Smooth muscle cell (in vitro differentiated cells): ENCODE measurements at regions not wholly inside any gene's neighbourhood (a gene's known extent, or its start where the extent isn't known, plus 50 kb on each side); places are given as distances from the start of the nearest gene placed in this dataset.

ENCODE experiments used
- DNase-seq: peaks from one replicate; lab custom pipeline; 2025; ENCODE audit not compliant: unreplicated experiment; lab: John Stamatoyannopoulos, UW
- H2AFZ ChIP-seq: fragments of 200-600 bp; sonication (generic); 2 replicates; pipeline ENCODE4 v1.6.0; 2016; ENCODE audit warnings: antibody characterized with exemption, low read depth, mild to moderate bottlenecking
- H3F3A ChIP-seq: fragments of 200-600 bp; sonication (generic); 2 replicates; pipeline ENCODE4 v1.6.0; 2017; ENCODE audit warnings: antibody characterized with exemption, low read depth
- H3K27ac ChIP-seq: fragments of 200-600 bp; sonication (generic); 2 replicates; pipeline ENCODE4 v1.5.1; 2016; ENCODE audit warnings: low read depth, mild to moderate bottlenecking
- H3K27me3 ChIP-seq: fragments of 200-600 bp; sonication (generic); 2 replicates; pipeline ENCODE4 v1.6.1; 2016; ENCODE audit warnings: low read depth, mild to moderate bottlenecking
- H3K36me3 ChIP-seq: fragments of 200-600 bp; sonication (generic); 2 replicates; pipeline ENCODE4 v1.5.1; 2016; ENCODE audit warnings: low read depth
- H3K4me1 ChIP-seq: fragments of 200-600 bp; sonication (generic); 2 replicates; pipeline ENCODE4 v1.5.1; 2016; ENCODE audit warnings: low read depth
- H3K4me2 ChIP-seq: fragments of 200-600 bp; sonication (generic); 2 replicates; pipeline ENCODE4 v1.6.0; 2016; ENCODE audit warnings: mild to moderate bottlenecking
- H3K4me3 ChIP-seq: fragments of 200-600 bp; sonication (generic); 2 replicates; pipeline ENCODE4 v1.5.1; 2016; ENCODE audit warnings: mild to moderate bottlenecking
- H3K79me2 ChIP-seq: fragments of 200-600 bp; sonication (generic); 2 replicates; pipeline ENCODE4 v1.6.0; 2016; ENCODE audit warnings: low read depth, mild to moderate bottlenecking
- H3K9ac ChIP-seq: fragments of 200-600 bp; sonication (generic); 2 replicates; pipeline ENCODE4 v1.6.0; 2016; ENCODE audit warnings: low read depth
- H3K9me3 ChIP-seq: fragments of 200-600 bp; sonication (generic); replicated peaks from 2 replicates; pipeline ENCODE4 v1.5.1; 2016; ENCODE audit warnings: low read depth
- H4K20me1 ChIP-seq: fragments of 200-600 bp; sonication (generic); 2 replicates; pipeline ENCODE4 v1.6.0; 2016; ENCODE audit warnings: low read depth
- WGBS: methylation state at CpG from one replicate; pipeline ENCODE4 v1.1.7; 2016; ENCODE audit warnings: low lambda C conversion rate; 5-methylcytosine and 5-hydroxymethylcytosine counted together
- TF ChIP-seq, protein P1 (sequence below): fragments of 200-600 bp; sonication (generic); IDR thresholded peaks from 2 replicates; pipeline ENCODE4 v1.5.1; 2017; ENCODE audit warnings: borderline replicate concordance, mild to moderate bottlenecking, antibody characterized with exemption; ENCODE audit not compliant: insufficient read depth, poor library complexity, severe bottlenecking

DNA sequence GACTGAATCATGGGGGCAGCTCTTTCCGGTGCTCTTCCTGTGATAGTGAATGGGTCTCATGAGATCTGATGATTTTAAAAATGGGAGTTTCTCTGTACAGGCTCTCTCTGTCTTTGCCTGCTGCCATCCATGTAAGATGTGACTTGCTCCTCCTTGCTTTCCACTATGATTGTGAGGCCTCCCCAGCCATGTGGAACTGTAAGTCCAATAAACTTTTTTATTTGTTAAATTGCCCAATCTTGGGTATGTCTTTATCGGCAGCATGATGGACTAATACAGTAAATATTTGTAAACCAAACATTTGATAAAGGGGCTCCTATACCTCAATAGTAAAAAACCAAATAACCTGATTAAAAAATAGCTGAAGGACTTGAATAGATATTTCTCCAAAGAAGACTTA is 77.3 kb downstream of the INSIG2 start:
- TF ChIP-seq, protein P1, sequence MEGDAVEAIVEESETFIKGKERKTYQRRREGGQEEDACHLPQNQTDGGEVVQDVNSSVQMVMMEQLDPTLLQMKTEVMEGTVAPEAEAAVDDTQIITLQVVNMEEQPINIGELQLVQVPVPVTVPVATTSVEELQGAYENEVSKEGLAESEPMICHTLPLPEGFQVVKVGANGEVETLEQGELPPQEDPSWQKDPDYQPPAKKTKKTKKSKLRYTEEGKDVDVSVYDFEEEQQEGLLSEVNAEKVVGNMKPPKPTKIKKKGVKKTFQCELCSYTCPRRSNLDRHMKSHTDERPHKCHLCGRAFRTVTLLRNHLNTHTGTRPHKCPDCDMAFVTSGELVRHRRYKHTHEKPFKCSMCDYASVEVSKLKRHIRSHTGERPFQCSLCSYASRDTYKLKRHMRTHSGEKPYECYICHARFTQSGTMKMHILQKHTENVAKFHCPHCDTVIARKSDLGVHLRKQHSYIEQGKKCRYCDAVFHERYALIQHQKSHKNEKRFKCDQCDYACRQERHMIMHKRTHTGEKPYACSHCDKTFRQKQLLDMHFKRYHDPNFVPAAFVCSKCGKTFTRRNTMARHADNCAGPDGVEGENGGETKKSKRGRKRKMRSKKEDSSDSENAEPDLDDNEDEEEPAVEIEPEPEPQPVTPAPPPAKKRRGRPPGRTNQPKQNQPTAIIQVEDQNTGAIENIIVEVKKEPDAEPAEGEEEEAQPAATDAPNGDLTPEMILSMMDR: no peak
- Histone ChIP-seq H3K4me3 (no peak overlapping the region), H3K36me3 (no peaks in the 10 kb centered on the region), H4K20me1 (no peaks in the 10 kb centered on the region), H3F3A (no peaks in the 10 kb centered on the region), H3K27me3 (no peaks in the 10 kb centered on the region), H3K79me2 (no peaks in the 10 kb centered on the region), H3K9me3 (no peaks in the 10 kb centered on the region), H2AFZ (no peak overlapping the region), H3K4me1 (no peaks in the 10 kb centered on the region), H3K4me2 (no peak overlapping the region), H3K9ac (no peak overlapping the region), H3K27ac (no peak overlapping the region)
- DNase-seq: no peak
- 97% methylated on average over 2 of the region's 2 CpGs for WGBS
